K562 (cell line): ENCODE measurements at regions not wholly inside any gene's neighbourhood (a gene's known extent, or its start where the extent isn't known, plus 50 kb on each side); places are given as distances from the start of the nearest gene placed in this dataset.

Experiments used
- ATAC-seq: fragments of 200-7000 bp; cut with Tn5 transposase; 3 replicates; pipeline ENCODE4 v1.9.1; 2020; ENCODE audit warnings: moderate library complexity
- BruUV-seq: library from RNA; stranded (reverse); fragments of 400-500 nt; replicated peaks from 2 replicates; lab custom pipeline; 2021; lab: Mats Ljungman, UMichigan
- CTCF ChIA-PET: fragments of 300-600 bp; formaldehyde crosslinking; extraction: SDS; loops from one replicate; lab custom pipeline; 2021; ENCODE audit warnings: low intra/inter-chr PET ratio; lab: Yijun Ruan, JAX
- POLR2A ChIA-PET: fragments of 300-600, 350-650 bp; sonication (Branson Sonifier 250); formaldehyde crosslinking; extraction: SDS; loops from one replicate; lab custom pipeline; 2021; ENCODE audit warnings: antibody characterized with exemption, inconsistent platforms; lab: Yijun Ruan, JAX
- DNase-seq, 4 experiments: peaks; one replicate each; pipeline versions ENCODE4 v3.0.0 to v3.0.0-alpha.2; 2011 to 2018; ENCODE audit warnings: low spot score in 3 of 4, mixed read lengths in 3 of 4; ENCODE audit errors: extremely low read depth in 1 of 4
- FAIRE-seq: peaks from 2 replicates; lab custom pipeline; 2011; peaks lifted over from hg19 to GRCh38; lab: Jason Lieb, UNC
- H2AFZ ChIP-seq: 2 replicates; pipeline ENCODE4 v1.6.0; 2011; ENCODE audit warnings: low read depth, low read length, control low read depth, inconsistent platforms
- H3K27ac ChIP-seq: fragments of 200-600 bp; 3 replicates; pipeline ENCODE4 v1.8.0; 2011; ENCODE audit warnings: low read depth, mild to moderate bottlenecking, control low read depth, inconsistent platforms, low read length, moderate library complexity, mixed read lengths; ENCODE audit errors: extremely low read depth
- H3K27me3 ChIP-seq, 2 experiments: fragments of 300-600 bp in 1 of 2; 2 replicates in 1 of 2; 3 replicates in 1 of 2; pipeline versions ENCODE4 v1.6.0 to v1.8.0; 2011; ENCODE audit warnings: inconsistent platforms in 2 of 2, low read length in 2 of 2, mild to moderate bottlenecking in 1 of 2, mixed read lengths in 1 of 2, moderate library complexity in 1 of 2; ENCODE audit not compliant: control insufficient read depth in 2 of 2, insufficient read depth in 2 of 2
- H3K36me3 ChIP-seq: fragments of 300-600 bp; 3 replicates; pipeline ENCODE4 v1.8.0; 2011; ENCODE audit warnings: mild to moderate bottlenecking, low read length, inconsistent platforms; ENCODE audit not compliant: control insufficient read depth, insufficient read depth
- H3K4me1 ChIP-seq, 2 experiments: fragments of 200-600 bp in 1 of 2; replicated peaks in 1 of 2; 2 replicates in 1 of 2; 3 replicates in 1 of 2; pipeline versions ENCODE4 v1.5.1 to v1.8.0; 2011; ENCODE audit warnings: inconsistent platforms in 2 of 2, low read length in 2 of 2, mild to moderate bottlenecking in 1 of 2, mixed read lengths in 1 of 2, moderate library complexity in 1 of 2; ENCODE audit not compliant: control insufficient read depth in 2 of 2, insufficient read depth in 2 of 2
- H3K4me2 ChIP-seq: 2 replicates; pipeline ENCODE4 v1.6.1; 2011; ENCODE audit warnings: low read length, control low read depth, inconsistent platforms, mixed read lengths; ENCODE audit not compliant: insufficient read depth
- H3K4me3 ChIP-seq: fragments of 200-600 bp; sonication (generic), shearing (Covaris generic); 2 replicates; pipeline ENCODE4 v1.5.1; 2016; ENCODE audit warnings: control low read depth, inconsistent platforms
- H3K79me2 ChIP-seq: fragments of 200-600 bp; 3 replicates; pipeline ENCODE4 v1.8.0; 2011; ENCODE audit warnings: low read length, inconsistent platforms; ENCODE audit not compliant: control insufficient read depth, insufficient read depth
- H3K9ac ChIP-seq, 2 experiments: 2 replicates each; pipeline versions ENCODE4 v1.6.0 to v1.6.1; 2011; ENCODE audit warnings: low read depth in 2 of 2, low read length in 2 of 2, control low read depth in 1 of 2, inconsistent platforms in 1 of 2, mild to moderate bottlenecking in 1 of 2, mixed read lengths in 1 of 2; ENCODE audit not compliant: insufficient read depth in 1 of 2
- H3K9me1 ChIP-seq: one replicate; pipeline ENCODE4 v1.6.0; 2011; ENCODE audit warnings: inconsistent platforms, mild to moderate bottlenecking, low read length, moderate library complexity; ENCODE audit not compliant: control insufficient read depth, insufficient read depth
- H3K9me3 ChIP-seq: replicated peaks from 2 replicates; pipeline ENCODE4 v1.5.1; 2011; ENCODE audit warnings: low read depth, low read length, inconsistent platforms; ENCODE audit not compliant: control insufficient read depth, insufficient read depth
- H4K20me1 ChIP-seq: replicated peaks from 2 replicates; pipeline ENCODE4 v1.6.1; 2011; ENCODE audit warnings: low read length, inconsistent platforms, mixed read lengths; ENCODE audit not compliant: control insufficient read depth, insufficient read depth
- BCOR ChIP-seq: fragments of 450-650 bp; IDR thresholded peaks from 2 replicates; pipeline ENCODE4 v1.6.1; 2016
- DIDO1 ChIP-seq: fragments of 450-650 bp; IDR thresholded peaks from 2 replicates; pipeline ENCODE4 v1.6.1; 2016; ENCODE audit warnings: low read depth, missing biosample characterization, missing genetic modification characterization
- EHMT2 ChIP-seq: fragments of 450-650 bp; IDR thresholded peaks from 2 replicates; pipeline ENCODE4 v1.6.1; 2018; ENCODE audit warnings: antibody characterized with exemption
- NFRKB ChIP-seq: fragments of 450-650 bp; IDR thresholded peaks from 2 replicates; pipeline ENCODE4 v1.6.1; 2016; ENCODE audit warnings: low read depth
- RFX5 ChIP-seq: IDR thresholded peaks from 2 replicates; pipeline ENCODE4 v1.6.1; 2011; ENCODE audit warnings: low read depth, mild to moderate bottlenecking, improper control_type of control experiment, low read length
- SIN3B ChIP-seq: fragments of 450-650 bp; IDR thresholded peaks from 2 replicates; pipeline ENCODE4 v1.6.1; 2017; ENCODE audit warnings: low read depth, mild to moderate bottlenecking, moderate library complexity
- ZC3H8 ChIP-seq: fragments of 450-650 bp; IDR thresholded peaks from 2 replicates; pipeline ENCODE4 v1.6.1; 2017
- WGBS: fragments of 100-300 bp; shearing (Covaris generic); methylation state at CpG from one replicate; pipeline ENCODE4 v1.1.6; 2016; ENCODE audit warnings: low coverage, mixed read lengths; ENCODE audit not compliant: insufficient coverage; ENCODE audit errors: missing lambda C conversion rate; 5-methylcytosine and 5-hydroxymethylcytosine counted together
- in situ Hi-C: fragments of 300-500 bp; cut with MboI; formaldehyde crosslinking; loops from 4 replicates; pipeline ENCODE4 v1.15.0; 2018; ENCODE audit warnings: inconsistent platforms, mixed read lengths
- intact Hi-C: fragments of 100-400 bp; cut with micrococcal nuclease; formaldehyde crosslinking; loops from 2 replicates; pipeline ENCODE4 v1.14.2; 2022
- TF ChIP-seq, protein P1 (sequence below): fragments of 450-650 bp; IDR thresholded peaks from 2 replicates; pipeline ENCODE4 v1.6.1; 2014; ENCODE audit warnings: low read depth, mild to moderate bottlenecking, moderate library complexity, borderline replicate concordance
- TF ChIP-seq, protein P2 (sequence below): fragments of 450-650 bp; formaldehyde crosslinking; IDR thresholded peaks from 2 replicates; pipeline ENCODE4 v1.4.0; 2020; ENCODE audit warnings: mild to moderate bottlenecking, moderate library complexity
- TF ChIP-seq, protein P3 (sequence below): fragments of 250-450 bp; sonication (Bioruptor Pico); IDR thresholded peaks from 2 replicates; pipeline ENCODE4 v1.5.0; 2021; ENCODE audit warnings: mild to moderate bottlenecking, borderline replicate concordance
- TF ChIP-seq, protein P4 (sequence below): fragments of 450-650 bp; IDR thresholded peaks from 2 replicates; pipeline ENCODE4 v1.6.1; 2016; ENCODE audit warnings: borderline replicate concordance
- TF ChIP-seq, protein P5 (sequence below): sonication (generic); formaldehyde crosslinking; IDR thresholded peaks from 2 replicates; pipeline ENCODE4 v1.8.0; 2022; ENCODE audit warnings: mild to moderate bottlenecking, missing genetic modification reagents
- TF ChIP-seq, protein P6 (sequence below): fragments of 250-450 bp; sonication (Bioruptor Pico); IDR thresholded peaks from 2 replicates; pipeline ENCODE4 v1.5.1; 2021; ENCODE audit warnings: mild to moderate bottlenecking

DNA sequence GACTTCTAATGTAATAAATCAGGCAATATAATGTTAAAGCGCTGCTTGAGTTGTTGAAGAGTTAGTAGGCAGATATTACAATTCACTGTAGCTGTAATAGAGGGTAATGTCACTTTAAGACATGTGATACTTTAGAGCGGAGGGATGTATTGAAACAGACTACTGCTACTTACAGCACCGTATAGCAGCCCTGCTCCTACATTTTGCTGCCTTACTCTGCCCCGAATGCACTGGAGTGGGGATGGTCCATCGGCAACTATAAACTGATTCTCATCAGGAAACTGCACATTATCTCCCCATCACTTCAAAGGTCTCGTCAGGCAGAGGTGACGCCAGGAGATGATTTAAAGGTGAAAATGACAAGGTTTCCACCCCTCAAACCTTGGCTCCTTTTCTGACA is 349.7 kb upstream of the SUCLG2 start:
- WGBS, result 0% methylated on average over 7 of the region's 7 CpGs
- ATAC-seq (no peak), DNase-seq (no peak), FAIRE-seq (no peak)
- TF ChIP-seq, protein P1, sequence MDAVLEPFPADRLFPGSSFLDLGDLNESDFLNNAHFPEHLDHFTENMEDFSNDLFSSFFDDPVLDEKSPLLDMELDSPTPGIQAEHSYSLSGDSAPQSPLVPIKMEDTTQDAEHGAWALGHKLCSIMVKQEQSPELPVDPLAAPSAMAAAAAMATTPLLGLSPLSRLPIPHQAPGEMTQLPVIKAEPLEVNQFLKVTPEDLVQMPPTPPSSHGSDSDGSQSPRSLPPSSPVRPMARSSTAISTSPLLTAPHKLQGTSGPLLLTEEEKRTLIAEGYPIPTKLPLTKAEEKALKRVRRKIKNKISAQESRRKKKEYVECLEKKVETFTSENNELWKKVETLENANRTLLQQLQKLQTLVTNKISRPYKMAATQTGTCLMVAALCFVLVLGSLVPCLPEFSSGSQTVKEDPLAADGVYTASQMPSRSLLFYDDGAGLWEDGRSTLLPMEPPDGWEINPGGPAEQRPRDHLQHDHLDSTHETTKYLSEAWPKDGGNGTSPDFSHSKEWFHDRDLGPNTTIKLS, result no peak
- TF ChIP-seq EHMT2 (no peak), SIN3B (no peak), DIDO1 (no peak), RFX5 (no peak), NFRKB (no peak), ZC3H8 (no peak), BCOR (no peak)
- TF ChIP-seq, protein P2, sequence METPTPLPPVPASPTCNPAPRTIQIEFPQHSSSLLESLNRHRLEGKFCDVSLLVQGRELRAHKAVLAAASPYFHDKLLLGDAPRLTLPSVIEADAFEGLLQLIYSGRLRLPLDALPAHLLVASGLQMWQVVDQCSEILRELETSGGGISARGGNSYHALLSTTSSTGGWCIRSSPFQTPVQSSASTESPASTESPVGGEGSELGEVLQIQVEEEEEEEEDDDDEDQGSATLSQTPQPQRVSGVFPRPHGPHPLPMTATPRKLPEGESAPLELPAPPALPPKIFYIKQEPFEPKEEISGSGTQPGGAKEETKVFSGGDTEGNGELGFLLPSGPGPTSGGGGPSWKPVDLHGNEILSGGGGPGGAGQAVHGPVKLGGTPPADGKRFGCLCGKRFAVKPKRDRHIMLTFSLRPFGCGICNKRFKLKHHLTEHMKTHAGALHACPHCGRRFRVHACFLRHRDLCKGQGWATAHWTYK, result no peak
- TF ChIP-seq, protein P3, sequence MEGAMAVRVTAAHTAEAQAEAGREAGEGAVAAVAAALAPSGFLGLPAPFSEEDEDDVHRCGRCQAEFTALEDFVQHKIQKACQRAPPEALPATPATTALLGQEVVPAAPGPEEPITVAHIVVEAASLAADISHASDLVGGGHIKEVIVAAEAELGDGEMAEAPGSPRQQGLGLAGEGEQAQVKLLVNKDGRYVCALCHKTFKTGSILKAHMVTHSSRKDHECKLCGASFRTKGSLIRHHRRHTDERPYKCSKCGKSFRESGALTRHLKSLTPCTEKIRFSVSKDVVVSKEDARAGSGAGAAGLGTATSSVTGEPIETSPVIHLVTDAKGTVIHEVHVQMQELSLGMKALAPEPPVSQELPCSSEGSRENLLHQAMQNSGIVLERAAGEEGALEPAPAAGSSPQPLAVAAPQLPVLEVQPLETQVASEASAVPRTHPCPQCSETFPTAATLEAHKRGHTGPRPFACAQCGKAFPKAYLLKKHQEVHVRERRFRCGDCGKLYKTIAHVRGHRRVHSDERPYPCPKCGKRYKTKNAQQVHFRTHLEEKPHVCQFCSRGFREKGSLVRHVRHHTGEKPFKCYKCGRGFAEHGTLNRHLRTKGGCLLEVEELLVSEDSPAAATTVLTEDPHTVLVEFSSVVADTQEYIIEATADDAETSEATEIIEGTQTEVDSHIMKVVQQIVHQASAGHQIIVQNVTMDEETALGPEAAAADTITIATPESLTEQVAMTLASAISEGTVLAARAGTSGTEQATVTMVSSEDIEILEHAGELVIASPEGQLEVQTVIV (CRISPR knock-in tag), result no peak
- TF ChIP-seq, protein P4, sequence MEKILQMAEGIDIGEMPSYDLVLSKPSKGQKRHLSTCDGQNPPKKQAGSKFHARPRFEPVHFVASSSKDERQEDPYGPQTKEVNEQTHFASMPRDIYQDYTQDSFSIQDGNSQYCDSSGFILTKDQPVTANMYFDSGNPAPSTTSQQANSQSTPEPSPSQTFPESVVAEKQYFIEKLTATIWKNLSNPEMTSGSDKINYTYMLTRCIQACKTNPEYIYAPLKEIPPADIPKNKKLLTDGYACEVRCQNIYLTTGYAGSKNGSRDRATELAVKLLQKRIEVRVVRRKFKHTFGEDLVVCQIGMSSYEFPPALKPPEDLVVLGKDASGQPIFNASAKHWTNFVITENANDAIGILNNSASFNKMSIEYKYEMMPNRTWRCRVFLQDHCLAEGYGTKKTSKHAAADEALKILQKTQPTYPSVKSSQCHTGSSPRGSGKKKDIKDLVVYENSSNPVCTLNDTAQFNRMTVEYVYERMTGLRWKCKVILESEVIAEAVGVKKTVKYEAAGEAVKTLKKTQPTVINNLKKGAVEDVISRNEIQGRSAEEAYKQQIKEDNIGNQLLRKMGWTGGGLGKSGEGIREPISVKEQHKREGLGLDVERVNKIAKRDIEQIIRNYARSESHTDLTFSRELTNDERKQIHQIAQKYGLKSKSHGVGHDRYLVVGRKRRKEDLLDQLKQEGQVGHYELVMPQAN, result no peak
- TF ChIP-seq, protein P5, sequence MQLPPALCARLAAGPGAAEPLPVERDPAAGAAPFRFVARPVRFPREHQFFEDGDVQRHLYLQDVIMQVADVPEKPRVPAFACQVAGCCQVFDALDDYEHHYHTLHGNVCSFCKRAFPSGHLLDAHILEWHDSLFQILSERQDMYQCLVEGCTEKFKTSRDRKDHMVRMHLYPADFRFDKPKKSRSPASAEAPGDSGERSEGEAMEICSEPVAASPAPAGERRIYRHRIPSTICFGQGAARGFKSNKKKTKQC (CRISPR knock-in tag), result no peak
- TF ChIP-seq, protein P6, sequence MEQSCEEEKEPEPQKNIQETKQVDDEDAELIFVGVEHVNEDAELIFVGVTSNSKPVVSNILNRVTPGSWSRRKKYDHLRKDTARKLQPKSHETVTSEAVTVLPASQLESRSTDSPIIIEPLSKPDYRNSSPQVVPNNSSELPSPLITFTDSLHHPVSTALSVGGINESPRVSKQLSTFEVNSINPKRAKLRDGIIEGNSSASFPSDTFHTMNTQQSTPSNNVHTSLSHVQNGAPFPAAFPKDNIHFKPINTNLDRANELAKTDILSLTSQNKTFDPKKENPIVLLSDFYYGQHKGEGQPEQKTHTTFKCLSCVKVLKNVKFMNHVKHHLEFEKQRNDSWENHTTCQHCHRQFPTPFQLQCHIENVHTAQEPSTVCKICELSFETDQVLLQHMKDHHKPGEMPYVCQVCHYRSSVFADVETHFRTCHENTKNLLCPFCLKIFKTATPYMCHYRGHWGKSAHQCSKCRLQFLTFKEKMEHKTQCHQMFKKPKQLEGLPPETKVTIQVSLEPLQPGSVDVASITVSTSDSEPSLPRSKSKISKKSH (CRISPR knock-in tag), result no peak
- H3K27me3 ChIP-seq, result no peaks in the 10 kb centered on the region
- no TSS peak for BruUV-seq
- H3K9me1 ChIP-seq, result no peaks in the 10 kb centered on the region
- ChIA-PET POLR2A (no interaction called here), CTCF (no interaction called here)
- no peaks in the 10 kb centered on the region for H4K20me1 ChIP-seq
- no peaks in the 10 kb centered on the region for H3K4me1 ChIP-seq
- H3K36me3 ChIP-seq, result no peaks in the 10 kb centered on the region
- no peak overlapping the region for H2AFZ ChIP-seq
- H3K79me2 ChIP-seq, result no peaks in the 10 kb centered on the region
- in situ Hi-C loops, result no loop called here
- H3K9me3 ChIP-seq, result no peaks in the 10 kb centered on the region
- H3K4me3 ChIP-seq, result no peak overlapping the region
- intact Hi-C loops, result no loop called here
- H3K27ac ChIP-seq, result no peak overlapping the region
- H3K9ac ChIP-seq, result no peak overlapping the region
- no peak overlapping the region for H3K4me2 ChIP-seq
